ENCODE measurements at regions not wholly inside any gene's neighbourhood (a gene's known extent, or its start where the extent isn't known, plus 50 kb on each side); places are given as distances from the start of the nearest gene placed in this dataset.

DNA sequence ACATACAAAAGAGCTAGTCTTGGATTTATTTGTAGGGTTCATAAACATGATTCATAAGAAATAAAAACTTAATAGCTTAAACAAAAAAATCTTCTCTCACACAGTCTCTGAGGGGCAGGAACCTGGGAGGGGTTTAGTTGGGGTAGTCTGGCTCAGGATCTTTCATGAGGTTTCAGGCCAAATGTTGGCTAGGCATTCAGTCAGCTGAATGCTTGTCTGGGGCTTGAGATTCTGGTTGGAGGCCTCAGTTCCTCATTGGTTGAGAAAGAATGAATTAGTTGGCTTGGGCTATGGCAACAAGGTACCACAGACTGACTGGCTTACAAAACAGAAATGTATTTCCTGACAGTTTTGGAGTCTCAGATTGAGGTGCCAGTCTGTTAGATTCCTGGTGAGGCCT, 74.3 kb downstream of the ANKRD7 start:
- in situ Hi-C loops (cut with HindIII; ENCODE audit: low sequenced_read_pairs): no loop called here

- in situ Hi-C loops (cut with HindIII; ENCODE audit: low sequenced_read_pairs): no loop called here
These were observed 75.7 kb downstream of the ANKRD7 start for GRCh38 chr7:118300177-118300576.

DNA sequence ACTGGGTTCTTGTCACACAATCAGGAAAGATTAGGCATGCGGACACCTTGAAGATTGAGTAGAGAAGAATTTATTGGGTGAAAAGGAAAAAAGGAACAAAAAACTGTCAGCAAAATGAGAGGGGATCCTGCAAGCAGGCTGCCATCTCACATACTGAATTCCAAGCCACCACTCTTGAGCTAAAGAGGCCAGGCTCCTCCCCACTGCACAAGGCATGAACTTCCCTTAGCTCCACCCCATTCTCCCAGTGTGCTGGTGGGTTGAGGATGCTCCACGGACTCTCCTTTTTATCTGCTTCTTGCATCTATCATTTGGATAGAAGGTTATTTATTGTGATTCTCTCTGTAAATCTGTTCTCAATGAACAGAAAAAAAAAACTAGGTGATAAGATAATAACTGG, 79.6 kb downstream of the ANKRD7 start:
- in situ Hi-C loops (cut with HindIII; ENCODE audit: low sequenced_read_pairs): no loop called here

DNA sequence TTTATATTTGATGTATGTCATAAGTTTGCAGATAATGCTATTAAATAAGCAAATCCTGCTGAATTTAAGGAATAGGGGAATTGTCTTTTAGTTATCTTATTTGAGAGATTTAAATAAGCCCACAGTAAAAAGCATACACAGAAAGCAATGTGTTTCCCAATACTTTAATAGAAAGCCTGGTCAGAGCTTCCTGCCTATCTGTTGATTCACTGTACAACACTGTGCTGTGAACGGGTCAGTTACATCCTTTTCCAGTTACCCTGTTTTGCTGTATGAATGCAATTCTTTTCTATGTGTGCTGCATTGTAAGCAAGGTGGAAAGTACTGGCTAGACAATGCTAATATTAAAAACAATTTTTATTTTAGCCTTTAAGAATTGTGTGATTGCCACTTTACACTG, 81.2 kb downstream of the ANKRD7 start:
- in situ Hi-C loops (cut with HindIII; ENCODE audit: low sequenced_read_pairs): no loop called here

GRCh38 chr7:118306771-118307170, 82.3 kb downstream of the ANKRD7 start:
- in situ Hi-C loops (cut with HindIII; ENCODE audit: low sequenced_read_pairs): no loop called here

GRCh38 chr7:118311121-118311836, 86.8 kb downstream of the ANKRD7 start:
- in situ Hi-C loops (cut with HindIII; ENCODE audit: low sequenced_read_pairs): no loop called here

- in situ Hi-C loops (cut with HindIII; ENCODE audit: low sequenced_read_pairs): no loop called here
These were observed 87.5 kb downstream of the ANKRD7 start for GRCh38 chr7:118312051-118312450.

DNA sequence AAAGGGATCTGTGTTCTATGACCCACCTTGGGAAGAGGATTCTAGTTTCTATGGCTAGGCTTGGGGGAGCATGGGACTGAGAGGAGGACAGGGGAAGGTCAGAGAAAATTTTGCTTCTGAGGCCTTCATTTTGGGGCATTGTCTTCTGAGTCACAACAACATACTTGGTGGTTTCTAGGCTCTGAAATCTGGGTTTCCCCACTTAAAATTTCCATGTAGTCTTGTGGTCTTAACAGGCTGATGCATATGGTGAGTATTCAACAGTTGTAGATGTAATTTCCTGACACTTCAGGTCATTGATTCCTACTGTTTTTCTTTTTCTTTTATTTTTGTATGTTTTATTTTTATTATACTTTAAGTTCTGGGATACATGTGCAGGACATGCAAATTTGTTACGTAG, 88.5 kb downstream of the ANKRD7 start:
- in situ Hi-C loops (cut with HindIII; ENCODE audit: low sequenced_read_pairs): no loop called here

- in situ Hi-C loops (cut with HindIII; ENCODE audit: low sequenced_read_pairs): no loop called here
These were observed 100.4 kb downstream of the ANKRD7 start for GRCh38 chr7:118324790-118325449.

GRCh38 chr7:118325450-118325808, 100.9 kb downstream of the ANKRD7 start:
- in situ Hi-C loops (cut with HindIII; ENCODE audit: low sequenced_read_pairs): no loop called here

DNA sequence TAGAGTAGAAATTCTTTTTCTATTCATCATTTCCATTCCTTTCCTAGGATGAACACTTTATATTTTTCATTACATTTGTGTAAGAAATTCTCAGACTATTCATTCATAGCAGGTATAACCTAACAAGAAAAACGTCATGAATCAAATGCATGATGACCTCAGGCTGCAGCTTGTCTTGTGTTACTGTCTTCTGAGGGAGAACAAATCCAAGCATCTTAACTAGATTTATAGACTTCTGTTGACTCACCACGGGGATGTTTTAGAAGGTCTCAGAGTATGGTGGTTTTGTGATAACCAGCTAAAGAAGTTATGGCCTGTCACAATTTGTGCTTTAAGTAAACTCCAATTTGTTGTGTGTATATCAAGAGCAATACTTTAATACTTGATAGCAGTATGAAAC, 102.7 kb downstream of the ANKRD7 start:
- in situ Hi-C loops (cut with HindIII; ENCODE audit: low sequenced_read_pairs): no loop called here

GRCh38 chr7:118328505-118329211, 104.2 kb downstream of the ANKRD7 start:
- in situ Hi-C loops (cut with HindIII; ENCODE audit: low sequenced_read_pairs): no loop called here

DNA sequence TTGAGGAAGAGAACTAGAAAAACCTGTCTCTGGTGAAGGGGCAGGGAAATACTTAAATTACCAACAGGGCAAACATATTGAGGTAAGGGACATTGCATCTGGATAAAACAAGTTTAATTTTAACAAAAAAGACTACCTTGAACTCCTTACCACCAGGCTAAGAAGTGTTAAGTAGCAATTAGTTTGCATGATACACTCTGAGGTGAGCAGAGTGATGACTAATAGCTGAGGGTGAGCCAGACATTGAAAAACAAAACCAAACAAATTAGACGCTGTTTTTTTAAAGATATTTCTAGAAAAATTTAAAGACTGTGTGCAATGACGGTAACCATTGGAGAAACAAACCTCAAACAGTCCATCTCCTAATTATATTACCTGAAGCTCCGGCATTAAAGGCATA, 105.9 kb downstream of the ANKRD7 start:
- in situ Hi-C loops (cut with HindIII; ENCODE audit: low sequenced_read_pairs): no loop called here

GRCh38 chr7:118346748-118347147, 122.2 kb downstream of the ANKRD7 start:
- in situ Hi-C loops (cut with HindIII; ENCODE audit: low sequenced_read_pairs): no loop called here

- in situ Hi-C loops (cut with HindIII; ENCODE audit: low sequenced_read_pairs): no loop called here
These were observed 125.1 kb downstream of the ANKRD7 start for GRCh38 chr7:118349604-118350003.

GRCh38 chr7:118350260-118350659, 125.8 kb downstream of the ANKRD7 start:
- in situ Hi-C loops (cut with HindIII; ENCODE audit: low sequenced_read_pairs): no loop called here

- in situ Hi-C loops (cut with HindIII; ENCODE audit: low sequenced_read_pairs): no loop called here
These were observed 128.5 kb downstream of the ANKRD7 start for GRCh38 chr7:118352867-118353453.

DNA sequence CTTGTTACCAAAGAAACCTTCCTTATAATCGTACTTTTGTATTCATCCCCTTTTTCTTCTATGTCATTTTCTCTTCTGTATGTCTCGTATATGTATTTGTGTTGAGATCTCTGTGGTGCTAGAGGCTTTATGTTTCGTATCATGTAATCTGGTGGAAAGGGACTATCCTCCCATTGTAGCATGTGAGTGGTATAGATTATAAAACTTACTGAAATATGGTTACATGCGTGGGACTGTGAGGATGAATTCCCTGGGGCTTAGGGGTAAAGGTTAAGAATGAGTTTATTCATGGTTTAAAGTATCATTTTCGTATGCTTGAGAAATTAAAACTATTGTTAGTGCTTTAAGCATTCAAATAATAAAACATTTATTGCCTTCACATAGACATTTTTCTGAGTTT, 141.9 kb downstream of the ANKRD7 start:
- in situ Hi-C loops (cut with HindIII; ENCODE audit: low sequenced_read_pairs): no loop called here

DNA sequence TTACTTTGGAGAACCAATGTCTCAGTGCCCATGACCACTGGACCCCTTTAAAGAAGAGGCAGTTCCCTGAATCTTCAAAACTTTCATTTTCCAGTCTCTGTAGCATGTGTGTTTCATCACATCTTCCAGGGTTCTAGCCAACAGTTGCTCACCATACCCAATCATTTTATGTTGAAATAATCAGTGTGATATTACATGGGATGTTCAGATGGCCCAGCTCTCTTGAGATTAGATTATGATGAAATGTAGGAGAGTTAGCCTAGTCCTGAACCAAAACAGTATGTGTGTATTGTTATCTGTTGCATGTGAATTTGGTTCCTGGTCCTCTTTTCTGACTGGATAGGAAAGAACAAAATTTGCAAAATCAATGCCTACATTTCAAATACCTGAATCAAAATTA, 144.5 kb downstream of the ANKRD7 start:
- in situ Hi-C loops (cut with HindIII; ENCODE audit: low sequenced_read_pairs): no loop called here

GRCh38 chr7:118369987-118370386, 145.5 kb downstream of the ANKRD7 start:
- in situ Hi-C loops (cut with HindIII; ENCODE audit: low sequenced_read_pairs): no loop called here

DNA sequence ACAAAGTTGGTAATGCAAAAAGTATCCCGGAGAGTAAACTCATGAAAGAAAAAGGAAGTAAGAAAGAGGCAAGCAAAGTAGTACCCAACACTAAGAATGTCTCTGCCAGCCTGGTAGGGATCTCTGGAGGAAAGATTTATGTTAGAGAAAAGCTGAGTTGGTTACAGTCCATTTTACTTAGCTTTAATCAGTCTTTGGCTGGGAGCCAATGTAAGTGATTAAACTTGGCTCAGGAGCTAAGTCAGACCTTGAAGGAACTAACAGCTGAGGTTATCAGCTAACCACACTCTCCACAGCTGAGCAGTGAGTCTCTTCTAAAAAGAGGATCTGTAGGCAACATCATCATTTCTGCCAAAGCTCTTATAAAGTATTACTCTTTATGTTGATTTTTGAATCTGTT, 148.0 kb downstream of the ANKRD7 start:
- in situ Hi-C loops (cut with HindIII; ENCODE audit: low sequenced_read_pairs): no loop called here

DNA sequence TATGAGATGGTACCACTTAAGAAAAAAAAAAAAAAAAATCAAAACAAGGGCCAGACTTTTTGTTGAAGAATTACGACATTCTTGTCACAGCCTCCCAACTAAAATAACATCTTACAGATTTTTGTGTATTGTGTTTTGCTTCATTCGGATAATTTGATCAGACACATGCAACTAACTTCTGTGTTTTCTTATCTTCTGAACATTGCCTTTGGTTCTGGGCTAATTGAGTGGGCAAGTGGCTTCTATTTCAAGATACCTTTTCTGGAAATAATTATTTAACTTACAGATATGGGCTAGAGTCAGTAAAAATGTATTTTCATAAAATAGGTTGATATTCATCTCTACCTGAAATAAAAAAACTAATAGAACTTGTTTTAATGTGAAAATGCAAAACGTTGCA, 165.1 kb downstream of the ANKRD7 start:
- in situ Hi-C loops (cut with HindIII; ENCODE audit: low sequenced_read_pairs): no loop called here
